T-helper 2 cell treated with Interferon-gamma antibody and Interleukin-4, amounts not matched to agents 100 ng/mL and 5 ng/mL, for 36 hours (primary cell): ENCODE measurements at regions not wholly inside any gene's neighbourhood (a gene's known extent, or its start where the extent isn't known, plus 50 kb on each side); places are given as distances from the start of the nearest gene placed in this dataset.

Source experiments
- intact Hi-C: fragments of 100-400 bp; cut with micrococcal nuclease; formaldehyde crosslinking; loops from one replicate; pipeline ENCODE4 v1.15.1; 2023

GRCh38 chr1:23615852-23616251 is 56.6 kb upstream of the ID3 start:
- intact Hi-C loops: no loop called here

GRCh38 chr1:23615423-23615822 is 56.1 kb upstream of the ID3 start:
- intact Hi-C loops: no loop called here

DNA sequence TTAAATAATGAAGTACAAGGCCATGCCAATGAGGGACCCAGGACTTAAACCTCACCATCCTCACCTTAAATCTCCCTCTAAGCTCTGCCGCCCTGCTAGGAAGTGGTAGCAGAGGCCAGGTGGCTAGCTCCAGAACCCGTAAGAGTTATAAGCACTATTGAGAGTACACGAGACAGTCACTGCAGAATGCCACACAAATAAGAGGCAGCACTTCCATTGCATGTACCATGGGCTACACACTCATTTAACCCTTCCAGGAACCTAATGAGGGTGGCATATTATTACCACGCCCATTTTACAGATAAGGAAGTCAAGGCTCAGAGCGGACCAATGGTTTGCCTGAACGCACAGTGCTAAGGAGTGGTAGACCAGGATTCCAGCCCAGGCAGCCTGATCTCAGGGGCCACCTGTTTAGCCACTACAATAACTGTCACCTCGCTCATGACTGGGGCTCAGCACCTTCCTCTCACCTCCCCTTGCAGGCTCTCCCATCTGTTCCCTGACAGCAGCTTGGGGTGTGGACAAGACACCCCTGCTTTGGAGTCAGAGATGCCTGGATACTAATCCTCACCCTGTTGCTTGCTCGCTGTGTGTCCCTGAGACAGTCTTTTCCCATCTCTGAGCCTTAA is 54.8 kb upstream of the ID3 start:
- intact Hi-C loops: no loop called here

DNA sequence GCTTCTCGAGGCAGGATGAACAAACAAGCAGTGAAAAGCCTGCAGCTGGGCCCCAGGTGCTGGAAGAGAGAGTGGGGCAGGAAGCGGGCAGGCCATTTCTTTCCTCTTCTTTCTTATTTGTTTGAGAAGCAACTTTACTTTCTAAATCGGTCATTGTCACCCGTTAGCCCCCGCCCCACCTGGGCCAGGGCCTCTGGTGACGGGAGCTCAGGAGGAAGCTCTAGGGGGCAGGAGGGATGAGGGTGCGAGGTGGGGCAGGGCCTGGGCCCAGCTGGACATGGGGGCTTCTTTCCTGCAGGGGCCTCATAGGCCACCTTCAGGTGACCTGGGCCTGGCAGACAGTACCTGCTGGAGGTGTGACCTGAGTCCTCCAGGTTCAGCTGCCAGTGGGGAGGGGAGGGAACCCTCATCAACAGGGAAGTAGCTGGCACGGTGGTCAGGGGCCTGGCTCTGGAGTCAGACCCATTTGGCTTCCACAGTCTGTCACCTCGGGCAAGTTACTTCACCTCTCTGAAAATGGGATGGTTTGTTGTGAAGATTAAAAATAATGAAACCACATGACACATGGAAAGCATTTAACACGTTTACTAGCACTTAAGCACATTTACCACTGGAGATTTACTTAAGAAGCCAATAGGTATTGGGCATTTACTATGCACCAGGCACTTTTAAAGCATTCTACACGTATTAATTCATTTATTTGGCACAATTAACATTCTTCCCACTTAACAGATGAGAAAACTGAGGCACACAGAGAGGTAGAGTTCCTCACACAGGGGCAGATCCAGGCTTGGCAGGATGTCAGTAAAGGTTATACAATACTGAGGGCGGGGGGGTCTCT is 54.1 kb upstream of the ID3 start:
- intact Hi-C loops: loop anchor here (2.0 kb wide), 1 partner anchor 59 kb away; no protein-coding TSS in a partner anchor

DNA sequence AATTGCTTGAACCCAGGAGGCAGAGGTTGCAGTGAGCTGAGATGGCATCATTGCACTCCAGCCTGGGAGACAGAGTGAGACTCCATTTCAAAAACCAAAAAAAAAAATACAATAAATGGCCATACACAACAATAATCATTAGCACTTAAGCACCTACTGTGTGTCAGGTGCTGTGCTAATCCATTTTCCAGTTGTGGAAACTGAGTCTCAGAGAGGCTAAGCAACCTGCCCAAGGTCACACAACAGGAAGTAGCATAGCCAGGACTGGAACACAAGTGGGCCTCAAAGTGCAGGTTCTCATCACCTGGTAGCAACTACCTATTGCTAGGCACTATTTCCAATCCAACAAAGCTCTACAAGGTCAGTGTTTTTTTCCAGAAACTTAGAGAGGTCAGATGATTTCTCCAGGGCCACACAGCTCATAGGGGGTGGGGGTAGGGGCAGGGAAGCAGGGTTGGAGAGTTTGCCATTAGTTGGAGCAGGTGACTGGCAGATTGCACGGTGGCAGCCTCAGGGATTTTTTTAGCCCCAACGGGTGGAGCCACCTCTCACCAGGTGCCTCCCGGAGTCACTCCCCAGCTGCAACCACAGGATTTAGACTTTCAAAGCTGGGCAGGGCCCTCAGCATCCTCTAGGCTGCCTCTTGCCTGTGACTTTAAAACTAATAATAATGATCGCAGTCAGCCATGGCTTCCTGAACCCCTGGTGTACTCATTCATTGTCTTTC is 52.5 kb upstream of the ID3 start:
- intact Hi-C loops: loop anchor here (2.0 kb wide), 1 partner anchor 57 kb away; no protein-coding TSS in a partner anchor

DNA sequence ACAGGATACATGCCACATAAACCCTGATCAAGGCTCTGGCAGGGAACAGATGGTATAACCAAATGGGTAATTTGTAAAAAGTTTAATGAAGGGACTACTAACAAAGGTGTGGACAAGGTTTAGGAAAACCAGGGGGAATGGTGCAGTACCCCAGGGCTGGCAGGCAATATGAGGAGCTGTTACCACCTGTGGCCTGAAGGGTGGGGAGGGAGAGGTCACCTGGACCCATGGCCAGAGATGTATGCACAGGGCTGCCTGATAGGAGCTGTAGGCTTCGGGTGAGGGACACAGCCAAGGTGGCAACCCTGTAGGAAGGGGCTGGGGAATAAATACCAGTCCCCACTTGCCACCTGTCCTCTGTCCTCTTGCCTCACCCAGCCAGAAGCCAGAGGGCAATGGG is 51.4 kb upstream of the ID3 start:
- intact Hi-C loops: no loop called here

GRCh38 chr1:23609971-23610370 is 50.7 kb upstream of the ID3 start:
- intact Hi-C loops: no loop called here
